HG03280 (cell line): ENCODE measurements at regions not wholly inside any gene's neighbourhood (a gene's known extent, or its start where the extent isn't known, plus 50 kb on each side); places are given as distances from the start of the nearest gene placed in this dataset.

Source experiments
- ATAC-seq: cut with Tn5 transposase; IDR thresholded peaks from one replicate; pipeline ENCODE4 v1.9.1; 2021; ENCODE audit warnings: mild to moderate bottlenecking, moderate library complexity; ENCODE audit not compliant: unreplicated experiment

GRCh38 chr1:208410409-208410808, 166.2 kb upstream of the PLXNA2 start:
- ATAC-seq, result no peak

GRCh38 chr1:208413006-208413405, 168.8 kb upstream of the PLXNA2 start:
- no peak for ATAC-seq

- ATAC-seq, result no peak
These were observed 174.5 kb upstream of the PLXNA2 start for GRCh38 chr1:208418667-208419066.

DNA sequence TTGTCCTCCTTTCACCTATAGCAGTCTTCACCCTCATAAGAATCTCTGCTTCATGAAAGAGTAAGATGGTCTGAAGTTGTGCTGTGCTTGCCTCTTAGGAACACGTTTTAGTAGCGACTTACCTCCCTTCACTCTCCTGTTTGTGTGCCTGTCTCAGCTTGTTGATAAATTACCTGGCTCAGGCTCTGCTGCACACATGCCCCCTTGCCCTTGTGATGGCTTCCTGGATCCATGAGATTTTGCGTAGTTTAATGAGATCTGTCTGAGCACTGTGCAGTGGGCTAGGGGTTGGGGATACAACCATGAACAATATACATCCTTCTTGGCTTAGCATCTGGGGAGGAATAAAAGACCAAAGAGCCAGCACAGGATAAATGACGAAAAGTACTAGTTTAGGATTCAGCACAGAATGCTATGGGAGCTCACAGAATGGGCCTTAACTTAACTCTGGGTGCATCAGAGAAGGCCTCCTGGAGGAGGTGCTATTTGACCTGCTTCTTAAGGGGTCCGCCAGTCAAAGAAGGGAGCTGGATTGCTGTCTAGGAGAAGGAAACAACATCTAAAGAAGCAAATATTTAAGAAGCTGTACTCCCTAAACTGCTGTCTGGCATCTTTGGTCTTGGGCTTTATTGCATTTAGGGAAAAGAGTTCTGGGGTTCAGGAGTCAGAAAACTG, 175.7 kb upstream of the PLXNA2 start:
- no peak for ATAC-seq

GRCh38 chr1:208420696-208421095, 176.5 kb upstream of the PLXNA2 start:
- ATAC-seq, result no peak

- ATAC-seq, result no peak
These were observed 177.3 kb upstream of the PLXNA2 start for GRCh38 chr1:208421486-208421885.

- no peak for ATAC-seq
These were observed 179.3 kb upstream of the PLXNA2 start for GRCh38 chr1:208423526-208423925.

- no peak for ATAC-seq
These were observed 180.9 kb upstream of the PLXNA2 start for GRCh38 chr1:208425096-208425495.

- no peak for ATAC-seq
These were observed 186.0 kb upstream of the PLXNA2 start for GRCh38 chr1:208430220-208430619.

DNA sequence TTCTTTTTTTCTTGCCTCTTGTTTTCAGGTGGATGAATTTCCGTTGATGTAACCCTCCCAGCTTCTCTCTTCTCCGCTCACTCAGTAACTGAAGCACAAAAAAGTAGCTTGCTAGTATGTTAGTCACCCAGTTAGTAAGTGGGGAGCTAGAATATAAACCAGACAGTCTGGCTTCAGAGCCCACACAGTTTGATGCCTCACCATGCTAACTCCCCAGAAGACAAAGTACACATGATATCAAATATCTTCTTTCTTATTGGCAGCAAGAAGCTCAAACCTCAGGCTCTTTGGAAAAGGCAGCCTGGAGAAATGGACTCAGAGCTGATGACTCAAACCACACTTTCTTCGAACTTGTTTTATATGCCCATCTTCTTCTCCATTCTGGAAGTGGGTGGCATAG, 187.5 kb upstream of the PLXNA2 start:
- no peak for ATAC-seq

- ATAC-seq, result no peak
These were observed 188.2 kb upstream of the PLXNA2 start for GRCh38 chr1:208432346-208432745.

DNA sequence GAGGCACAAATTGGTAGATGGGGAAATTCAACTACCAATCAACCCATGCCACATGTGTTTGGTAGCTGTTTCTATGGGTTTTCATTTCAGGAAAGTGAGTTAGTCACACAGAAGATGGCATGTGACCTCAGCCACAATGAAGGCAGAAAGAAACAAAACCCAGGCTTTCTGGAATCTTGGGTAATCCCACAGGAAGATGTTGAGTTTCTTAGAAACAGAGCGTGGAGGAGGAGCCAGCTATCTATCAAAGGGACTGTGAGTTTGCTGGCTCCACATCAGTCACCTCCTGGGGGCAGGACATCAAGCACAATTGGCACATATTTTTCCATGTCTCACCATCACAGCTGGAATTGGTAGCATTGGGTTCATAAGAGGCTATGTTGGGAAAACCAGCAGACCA, 188.9 kb upstream of the PLXNA2 start:
- ATAC-seq, result no peak

DNA sequence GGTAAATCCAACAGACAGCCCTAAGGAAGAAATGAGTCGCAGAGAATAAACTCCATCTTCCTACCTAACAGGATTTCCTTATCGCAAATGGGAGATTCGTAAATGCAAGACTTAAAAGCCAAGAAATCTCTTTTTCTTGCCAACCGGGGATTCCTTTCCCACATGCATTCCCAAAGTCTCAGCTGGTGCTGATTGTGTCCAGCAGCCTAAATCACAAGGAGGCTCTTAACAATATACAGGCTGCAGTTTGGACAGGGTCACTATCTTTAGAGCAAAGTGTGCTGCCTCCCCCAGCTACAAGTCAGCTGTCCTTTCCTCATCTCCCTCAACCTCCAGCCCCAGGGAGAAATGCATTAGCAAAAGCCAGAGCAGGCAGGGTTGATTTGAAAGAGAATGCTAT, 189.8 kb upstream of the PLXNA2 start:
- ATAC-seq, result no peak

DNA sequence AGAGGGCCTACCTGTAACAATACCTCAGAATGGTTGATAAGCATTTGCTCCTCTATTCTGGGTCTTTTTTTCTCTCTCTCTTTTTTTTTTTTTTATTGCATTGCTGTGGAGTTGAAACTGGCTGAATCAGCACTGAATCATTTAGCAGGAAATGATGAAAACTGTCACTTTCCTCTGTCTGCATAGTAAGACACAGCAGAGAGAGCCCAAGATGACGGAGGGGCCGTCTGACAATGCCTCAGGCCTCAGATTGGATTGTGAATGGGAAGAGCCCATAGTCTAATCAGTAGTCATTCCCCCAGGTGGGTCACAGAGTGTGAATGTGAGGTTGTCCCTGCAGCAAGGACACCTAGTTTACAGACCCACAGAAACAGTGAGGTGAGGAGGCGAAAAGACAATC, 193.2 kb upstream of the PLXNA2 start:
- no peak for ATAC-seq

DNA sequence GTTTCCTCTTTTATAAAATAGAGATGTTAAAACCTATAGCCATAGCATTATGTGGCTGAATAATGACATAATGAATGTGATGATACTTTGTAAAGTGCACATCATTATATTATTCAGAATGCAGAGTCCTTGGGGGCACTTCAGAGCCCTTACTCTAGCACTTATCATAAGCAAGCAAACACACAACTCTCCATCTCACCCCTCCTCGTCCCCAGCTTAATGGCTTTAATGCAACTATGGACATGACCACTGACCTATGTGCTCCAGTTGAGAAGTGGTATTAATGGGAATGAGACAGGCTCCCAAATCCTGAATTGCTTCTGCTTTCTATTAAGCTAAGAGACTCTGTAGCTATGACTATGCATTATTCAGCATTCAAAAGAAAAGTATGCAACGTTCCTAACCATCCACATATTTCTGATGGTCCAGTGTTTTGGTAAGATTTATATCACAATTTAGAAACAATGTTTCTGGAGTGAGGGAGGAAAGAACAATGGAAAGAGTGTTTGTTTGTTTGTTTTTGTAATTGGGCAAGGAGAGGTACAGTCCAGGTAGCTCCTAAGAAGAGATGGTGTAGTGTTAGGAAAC, 194.0 kb upstream of the PLXNA2 start:
- no peak for ATAC-seq

- ATAC-seq, result no peak
These were observed 201.6 kb upstream of the PLXNA2 start for GRCh38 chr1:208445758-208446203.

GRCh38 chr1:208446271-208446691, 202.1 kb upstream of the PLXNA2 start:
- no peak for ATAC-seq

DNA sequence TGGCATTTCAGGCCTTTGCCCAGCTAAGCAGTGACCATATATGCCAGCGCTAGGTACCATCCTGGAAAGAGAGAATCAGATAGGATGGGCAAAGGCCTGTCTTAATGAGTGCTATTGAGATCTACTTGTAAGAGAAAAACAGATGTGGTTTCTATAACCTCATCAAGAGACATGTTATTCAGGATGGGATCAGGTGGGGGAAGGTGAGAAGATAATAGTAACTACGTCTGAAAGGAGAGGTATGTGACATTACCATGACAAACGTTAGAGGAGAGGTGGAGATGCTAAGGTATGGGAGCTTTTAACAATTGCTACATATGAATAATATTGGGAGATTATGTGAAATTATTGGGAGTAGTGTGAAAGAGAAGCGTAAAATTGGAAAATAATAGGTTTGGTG, 204.2 kb upstream of the PLXNA2 start:
- no peak for ATAC-seq

- ATAC-seq, result no peak
These were observed 205.8 kb upstream of the PLXNA2 start for GRCh38 chr1:208449951-208450350.

GRCh38 chr1:208450958-208451357, 206.8 kb upstream of the PLXNA2 start:
- no peak for ATAC-seq

GRCh38 chr1:208455821-208456220, 211.6 kb upstream of the PLXNA2 start:
- no peak for ATAC-seq

- ATAC-seq, result no peak
These were observed 212.3 kb upstream of the PLXNA2 start for GRCh38 chr1:208456487-208456886.

- no peak for ATAC-seq
These were observed 216.6 kb upstream of the PLXNA2 start for GRCh38 chr1:208460823-208461222.
